NCI-H2107 (cell line): ENCODE measurements at regions not wholly inside any gene's neighbourhood (a gene's known extent, or its start where the extent isn't known, plus 50 kb on each side); places are given as distances from the start of the nearest gene placed in this dataset.
"Not testable (repeated sequence)": the region's sequence is repeated elsewhere in the genome, so short reads cannot be mapped to it uniquely, and the experiment has no call there.

Experiments
- DNase-seq: peaks from one replicate; lab custom pipeline; 2025; lab: John Stamatoyannopoulos, UW

DNA sequence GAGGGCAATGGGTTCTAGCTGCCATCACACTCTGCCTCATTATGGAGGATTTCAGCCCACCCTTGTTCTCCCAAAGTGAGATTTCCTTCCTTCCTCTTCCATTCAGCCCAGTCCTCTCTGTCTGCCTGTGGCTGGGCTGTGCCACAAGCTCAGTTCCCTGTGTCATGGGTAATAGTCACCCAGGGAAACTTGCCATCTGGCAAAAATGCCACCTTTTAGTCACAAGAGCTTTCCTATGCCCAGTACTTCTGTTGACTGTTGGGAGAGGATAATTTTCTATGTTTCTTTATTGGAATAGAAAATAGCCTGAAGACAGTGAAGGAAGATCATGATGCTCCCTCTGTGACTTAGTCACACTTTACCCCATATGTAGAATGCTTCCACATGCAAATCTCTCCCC, 71.4 kb downstream of the TLR4 start:
- DNase-seq, result no peak

DNA sequence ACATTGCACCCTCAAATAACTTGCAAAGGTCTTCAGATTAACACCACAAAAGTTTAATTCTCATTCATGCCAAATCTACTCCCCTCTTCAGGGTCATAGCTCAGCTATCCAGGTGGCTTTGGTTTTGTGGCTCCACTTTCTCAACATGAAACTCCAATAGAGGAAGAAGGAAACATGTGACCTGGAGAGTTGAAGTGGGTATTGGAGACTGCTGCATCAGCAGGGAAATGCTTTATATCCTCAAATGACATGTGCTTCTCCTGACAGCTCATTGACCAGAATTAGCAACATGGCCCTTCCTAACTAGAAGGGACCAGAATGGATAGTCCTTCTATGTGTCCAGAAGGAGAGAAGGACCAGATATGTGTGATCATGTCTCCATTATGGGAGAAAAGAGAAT, 73.6 kb downstream of the TLR4 start:
- DNase-seq, result no peak

DNA sequence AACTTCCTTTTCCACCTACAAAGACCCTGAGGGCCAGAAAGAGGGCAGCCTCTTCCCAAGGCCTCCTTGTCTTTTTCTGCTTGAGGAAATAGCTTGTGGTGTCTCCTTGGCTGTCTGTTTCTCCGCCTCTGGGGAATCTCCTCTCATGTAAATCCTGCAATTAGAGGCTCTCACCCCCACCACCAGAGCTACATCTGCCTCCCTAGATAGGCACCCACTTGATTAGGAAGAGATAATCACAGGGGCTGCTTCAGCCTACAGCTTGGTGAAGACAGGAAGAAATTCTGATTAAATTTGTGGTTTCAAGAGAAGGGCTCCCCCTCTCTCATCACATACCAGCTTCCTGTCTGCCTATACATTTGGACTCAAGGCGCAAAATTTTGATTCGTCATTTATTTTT, 75.6 kb downstream of the TLR4 start:
- no peak for DNase-seq

DNA sequence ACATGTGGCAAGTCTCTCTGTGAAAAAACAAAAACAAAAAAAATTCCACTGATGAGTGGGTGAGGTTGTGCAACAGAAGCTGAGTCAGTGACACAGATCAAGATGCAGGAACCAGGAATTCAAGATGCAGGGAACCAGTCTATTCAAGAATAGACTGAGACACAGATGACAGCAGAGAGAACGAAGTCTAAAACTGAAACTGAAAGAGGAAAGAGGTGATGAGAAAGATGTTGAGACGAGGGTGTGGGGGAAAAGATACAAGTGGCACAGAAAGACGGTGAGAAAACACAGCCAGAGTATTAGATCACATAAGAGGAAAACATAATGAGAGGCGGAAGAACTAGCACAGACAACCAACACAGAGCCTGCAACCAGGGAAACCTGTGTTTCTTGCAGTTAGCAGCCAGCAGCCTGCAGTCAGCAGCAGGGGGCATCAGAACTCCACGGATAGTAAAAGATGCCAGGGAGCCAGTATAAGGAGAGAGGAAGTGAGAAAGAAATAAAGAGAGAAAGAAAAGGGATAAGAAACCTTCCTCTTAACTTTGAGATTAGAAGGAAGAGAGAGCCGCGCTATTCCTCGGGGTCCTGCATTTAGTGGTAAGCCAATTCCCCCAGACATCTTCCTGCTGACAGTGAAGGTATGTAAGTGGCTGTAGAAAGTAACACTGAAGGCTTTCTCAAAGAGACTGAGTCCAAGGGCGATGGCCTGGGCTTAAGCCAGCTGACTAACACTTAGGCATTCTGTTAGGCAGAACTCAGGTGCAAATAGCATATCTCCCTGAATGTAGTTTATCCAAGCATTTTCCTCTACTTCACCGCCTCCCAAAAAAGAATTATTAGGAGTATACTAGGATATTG, 79.0 kb downstream of the TLR4 start:
- peak; percentile 45 for DNase-seq

DNA sequence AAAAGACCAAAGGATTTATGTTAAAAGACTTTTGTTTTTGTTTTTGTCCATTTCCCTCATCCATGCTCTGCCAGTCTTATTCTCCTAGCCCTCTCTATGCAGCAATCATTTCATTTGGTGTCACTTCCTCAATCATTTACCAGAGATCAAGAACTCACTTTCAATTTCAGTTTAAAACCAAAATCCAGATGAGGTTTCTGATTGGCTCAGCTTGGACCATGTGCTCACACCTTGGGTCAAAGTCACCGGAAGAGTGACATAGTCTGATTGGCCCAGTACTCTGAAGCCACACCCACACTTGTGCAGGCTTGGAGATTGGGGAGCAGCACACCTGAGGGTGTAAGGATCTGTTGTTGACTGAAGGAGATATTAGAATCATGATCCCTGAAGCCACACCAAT, 79.6 kb downstream of the TLR4 start:
- no peak for DNase-seq

DNA sequence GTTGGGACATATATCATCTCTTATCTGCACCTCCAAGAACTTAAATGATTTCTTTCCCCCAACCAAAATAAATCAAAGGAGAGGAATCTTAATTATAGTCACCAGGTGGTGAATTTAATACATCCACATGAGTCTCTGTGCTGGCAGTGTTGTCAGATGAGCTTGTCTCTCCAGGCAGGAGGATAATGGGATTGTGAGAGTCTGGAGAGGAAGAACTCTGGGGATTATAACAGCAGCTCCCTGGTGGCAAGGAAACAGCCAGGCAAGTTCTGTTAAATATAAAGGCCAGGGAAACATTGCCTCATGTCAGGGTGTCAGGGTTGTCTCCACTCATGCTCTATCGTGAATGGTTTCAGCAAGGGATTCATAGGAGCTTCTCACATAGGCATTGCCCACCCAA, 80.8 kb downstream of the TLR4 start:
- no peak for DNase-seq

DNA sequence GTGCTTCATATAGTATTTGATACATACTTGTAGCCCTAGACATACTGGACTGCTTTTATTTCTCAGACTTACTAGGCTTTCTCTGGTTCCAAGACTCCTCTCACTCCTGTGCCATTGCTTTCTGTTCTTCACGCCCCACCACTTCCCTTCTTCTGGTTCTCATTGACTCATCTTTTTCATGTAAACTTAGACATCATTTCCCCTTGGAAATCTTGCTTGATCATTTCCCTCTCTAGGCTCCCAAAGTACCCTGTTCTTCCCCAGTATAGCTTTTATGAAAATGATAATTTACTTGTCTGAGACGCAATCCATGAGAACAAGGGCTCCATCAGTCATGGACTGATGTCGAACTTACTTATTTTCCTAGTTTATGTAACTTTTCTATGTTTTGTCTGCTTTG, 83.5 kb downstream of the TLR4 start:
- no peak for DNase-seq

DNA sequence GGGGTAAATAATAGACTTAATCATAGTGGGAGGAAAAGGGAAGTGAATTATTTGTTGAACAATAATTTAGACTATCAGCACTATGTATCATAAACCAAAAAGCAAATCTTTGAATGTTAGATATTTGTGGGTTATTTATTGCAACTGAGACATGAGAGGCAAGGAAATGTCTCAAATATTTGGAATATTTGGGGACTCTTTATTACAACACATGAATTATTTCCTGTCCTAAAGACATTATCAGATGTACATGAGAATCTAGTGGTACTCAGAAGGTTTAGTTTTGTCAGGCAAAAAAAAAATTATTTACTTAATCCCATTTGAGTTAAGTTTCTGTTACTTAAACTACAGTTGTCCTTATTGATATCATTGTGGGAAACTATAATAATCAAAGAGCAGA, 91.1 kb downstream of the TLR4 start:
- DNase-seq, result no peak

DNA sequence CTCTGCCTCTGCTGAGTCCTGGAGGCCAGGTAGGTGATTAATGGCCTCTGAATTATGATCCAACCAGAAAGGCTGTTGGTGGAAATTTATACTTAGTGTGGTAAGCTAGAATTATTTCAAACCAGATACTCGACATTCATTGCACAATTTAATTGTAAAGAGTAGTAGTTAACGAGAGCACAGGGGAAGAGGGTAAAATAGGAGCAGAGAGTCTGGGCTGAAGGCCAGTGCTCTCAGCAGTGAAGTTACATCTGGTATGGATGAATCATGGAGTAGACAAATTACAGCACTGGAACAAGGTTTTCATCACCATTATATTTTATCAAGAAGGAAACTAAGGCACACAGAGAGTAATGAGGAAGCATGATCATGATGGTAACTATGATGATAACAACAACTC, 92.5 kb downstream of the TLR4 start:
- DNase-seq, result no peak

DNA sequence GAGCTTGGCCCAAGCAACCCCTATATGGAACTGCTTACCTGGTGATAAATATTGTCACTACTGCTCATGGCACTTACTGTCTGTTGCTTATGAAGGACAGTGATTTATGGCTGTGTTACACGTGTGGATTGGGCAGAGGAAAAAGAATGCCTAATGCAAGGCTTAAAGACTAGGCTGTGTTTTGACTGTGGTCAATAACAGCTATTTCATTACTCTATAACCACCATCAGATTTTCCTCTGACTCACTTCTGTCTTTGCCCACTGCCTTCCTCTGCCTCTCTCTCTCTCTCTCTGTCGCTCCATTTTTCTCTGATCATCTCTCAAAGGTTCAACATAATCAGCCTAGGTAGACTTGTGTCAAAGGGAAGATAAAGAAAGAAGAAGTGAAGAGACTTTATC, 96.2 kb downstream of the TLR4 start:
- no peak for DNase-seq

DNA sequence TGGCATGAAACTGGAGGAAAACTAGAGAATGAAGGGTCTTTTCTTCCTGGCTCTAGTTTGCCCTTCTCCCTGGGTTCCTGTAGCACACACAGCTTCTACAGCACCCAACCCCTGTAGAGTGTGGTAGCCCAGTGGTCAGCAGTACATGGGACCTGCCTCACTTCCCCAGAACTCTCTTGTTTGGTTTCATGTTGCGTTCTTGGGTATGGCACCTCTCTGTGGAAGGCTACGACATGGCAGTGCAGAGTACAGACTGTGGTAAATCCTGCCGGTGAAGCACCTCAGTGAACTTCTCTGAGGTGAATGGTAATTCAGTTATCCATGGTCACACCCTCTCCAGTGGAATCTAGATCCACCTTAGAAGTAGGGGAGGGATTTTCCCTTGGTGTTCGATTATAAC, 105.5 kb downstream of the TLR4 start:
- DNase-seq, result no peak

DNA sequence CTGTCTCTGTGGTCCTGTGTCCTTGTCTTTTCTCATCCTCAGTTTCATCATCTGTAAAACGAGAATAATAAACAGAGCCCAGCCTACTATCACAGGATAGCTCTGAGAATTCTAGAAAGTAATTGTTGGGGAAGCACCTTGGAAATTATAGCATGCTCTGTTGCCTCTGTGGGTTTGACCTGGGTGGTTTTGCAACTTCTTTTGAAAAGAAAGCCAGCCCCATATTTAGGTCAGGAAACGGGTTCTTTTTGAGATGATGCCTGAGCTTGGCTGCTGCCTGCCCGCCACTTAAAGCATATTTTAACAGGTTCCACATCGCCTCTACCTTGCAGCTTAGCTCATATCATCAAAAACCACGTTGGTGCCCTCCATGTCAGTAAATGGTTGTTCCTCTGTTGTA, 111.1 kb downstream of the TLR4 start:
- DNase-seq, result no peak

DNA sequence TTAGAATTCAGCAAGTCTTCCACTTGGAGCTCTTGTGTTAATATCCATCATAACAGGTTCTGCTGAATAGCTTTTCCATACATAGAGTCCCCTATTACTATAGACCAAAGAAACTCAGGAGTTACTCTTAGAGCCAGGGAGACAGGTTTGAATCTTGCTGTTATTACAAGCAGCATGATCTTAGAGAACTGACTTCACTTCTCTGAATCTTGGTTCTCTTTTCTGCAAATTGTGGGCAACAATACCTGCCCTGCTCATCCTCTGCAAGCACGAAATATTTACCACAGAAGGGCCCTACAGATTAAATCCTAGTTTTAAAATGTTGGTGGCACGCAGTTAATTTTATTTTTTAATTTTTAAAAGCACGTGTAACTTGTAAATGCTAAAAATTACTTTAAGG, 111.7 kb downstream of the TLR4 start:
- DNase-seq, result no peak

DNA sequence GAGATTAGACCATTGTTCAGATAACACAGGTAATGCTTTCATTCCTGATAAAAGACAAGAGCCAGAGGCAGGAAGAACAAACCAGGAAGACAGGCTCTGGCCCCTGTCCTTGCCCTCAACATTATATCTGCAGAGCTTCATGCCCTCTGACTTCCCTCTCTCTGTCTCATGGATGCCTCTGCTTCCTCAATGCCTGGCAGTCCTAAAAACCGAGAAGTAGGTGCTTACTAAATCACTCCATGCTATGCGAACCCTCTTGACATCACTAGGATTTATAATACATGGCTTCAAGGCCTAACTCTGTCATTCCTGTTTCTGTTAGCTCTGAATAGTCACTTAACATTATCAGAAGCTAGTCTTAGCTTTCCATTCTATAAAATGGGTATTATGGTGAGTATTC, 117.8 kb downstream of the TLR4 start:
- no peak for DNase-seq

DNA sequence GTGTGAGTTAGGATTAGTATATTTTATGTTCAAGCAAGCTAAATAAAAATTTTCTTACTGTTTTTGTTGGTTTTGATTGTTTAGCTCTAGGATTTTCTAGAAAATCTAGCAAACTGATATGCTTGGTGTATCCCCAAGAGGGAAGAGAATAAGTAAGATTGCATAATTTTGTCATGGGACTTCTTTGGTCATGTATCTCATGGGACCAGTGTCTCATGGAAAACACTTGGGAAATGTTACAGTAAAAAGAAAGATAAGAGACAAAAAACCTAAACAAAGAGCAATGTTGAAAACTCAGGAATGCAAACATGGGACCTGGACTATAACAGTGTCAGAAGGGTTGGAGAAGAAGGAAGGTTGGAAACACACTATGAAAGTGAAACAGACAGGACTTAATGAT, 119.4 kb downstream of the TLR4 start:
- no peak for DNase-seq

DNA sequence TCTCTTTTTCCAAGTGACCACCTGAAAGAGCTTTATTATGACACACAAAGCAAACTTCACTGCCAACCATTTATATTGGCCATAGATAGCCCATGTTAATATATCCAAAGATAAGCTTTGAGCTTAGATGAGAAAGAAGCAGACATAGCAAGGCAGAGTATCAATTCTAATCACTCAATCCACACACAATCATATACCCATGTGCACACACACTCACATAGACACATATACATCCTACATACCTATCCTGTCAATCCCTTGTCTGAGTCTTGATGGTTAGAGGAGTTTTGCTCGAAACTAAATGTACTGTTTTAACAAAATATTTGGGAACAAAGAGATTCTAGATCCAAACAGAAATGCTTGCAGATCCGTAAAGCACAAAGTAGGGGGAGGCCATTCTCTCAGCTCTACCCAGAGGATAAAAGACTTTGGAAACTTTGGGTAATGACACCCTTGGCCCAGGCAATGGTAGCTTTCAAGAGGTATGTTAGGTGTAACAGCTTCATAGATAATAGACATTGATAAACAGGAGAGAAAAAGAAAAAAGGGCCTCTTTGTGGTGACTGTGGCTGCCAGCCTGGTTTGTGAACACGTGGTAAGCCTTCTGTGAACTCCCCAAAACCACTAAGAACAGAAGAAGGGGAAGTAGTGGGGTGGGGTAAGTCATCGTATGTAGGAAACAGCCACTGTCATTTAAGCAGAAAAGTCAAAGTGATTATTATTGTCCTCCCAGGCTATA, 121.6 kb downstream of the TLR4 start:
- DNase-seq, result no peak

DNA sequence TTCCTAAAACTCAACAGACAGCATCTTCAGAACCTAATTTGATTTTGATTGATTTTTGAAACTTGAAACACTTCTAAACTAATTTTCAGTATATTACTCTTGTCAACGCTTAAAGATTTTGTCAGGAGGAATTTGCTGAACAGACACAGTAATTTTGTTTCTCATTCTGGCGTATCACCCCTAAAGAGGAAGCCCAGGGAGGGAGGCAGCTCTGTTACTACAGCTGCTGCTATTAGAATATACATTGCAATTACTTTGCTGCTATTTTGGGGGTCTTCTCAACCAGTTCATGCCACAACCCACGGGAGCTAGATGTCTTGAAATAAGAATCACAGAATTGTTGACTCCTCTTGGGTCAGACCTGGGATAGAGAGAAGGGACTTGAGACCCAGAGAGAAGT, 122.6 kb downstream of the TLR4 start:
- DNase-seq, result no peak

DNA sequence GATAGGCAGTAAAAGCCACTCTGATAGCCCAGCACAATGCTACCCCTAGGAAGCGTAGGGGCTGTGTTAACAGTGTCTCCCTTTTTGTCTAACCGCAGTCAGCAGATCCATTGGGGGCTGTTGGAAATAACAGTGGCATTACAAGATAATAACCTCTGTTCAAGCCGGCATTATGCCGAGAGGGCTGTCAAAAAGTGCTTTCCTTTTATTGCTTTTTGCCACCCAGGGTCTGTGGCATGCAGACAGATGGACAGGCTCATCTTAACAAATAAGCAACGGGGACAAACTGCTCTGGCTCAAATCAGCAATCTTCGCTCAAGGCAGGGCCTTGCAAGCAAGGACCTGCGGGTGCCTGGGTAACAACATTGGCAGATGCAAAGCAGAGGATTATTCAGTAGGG, 123.3 kb downstream of the TLR4 start:
- no peak for DNase-seq

DNA sequence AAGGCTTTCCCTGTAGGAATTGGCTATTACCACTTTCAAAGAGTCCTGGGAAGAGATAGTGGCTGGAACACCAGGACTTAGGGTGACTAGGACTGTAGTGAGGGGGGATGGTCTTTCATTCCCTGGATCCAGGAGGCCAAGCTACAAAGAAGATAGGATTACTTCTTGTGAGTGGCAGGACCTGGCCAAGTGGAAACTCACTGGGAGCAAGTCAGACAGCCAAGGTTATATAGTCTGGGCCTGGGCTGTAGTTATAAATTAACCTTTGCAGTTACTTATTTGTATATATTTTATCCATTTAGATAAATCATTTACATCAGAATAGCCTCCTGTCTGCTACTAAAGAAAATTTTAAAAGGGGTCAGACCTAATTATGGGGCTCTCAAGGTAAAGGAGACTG, 124.3 kb downstream of the TLR4 start:
- no peak for DNase-seq

DNA sequence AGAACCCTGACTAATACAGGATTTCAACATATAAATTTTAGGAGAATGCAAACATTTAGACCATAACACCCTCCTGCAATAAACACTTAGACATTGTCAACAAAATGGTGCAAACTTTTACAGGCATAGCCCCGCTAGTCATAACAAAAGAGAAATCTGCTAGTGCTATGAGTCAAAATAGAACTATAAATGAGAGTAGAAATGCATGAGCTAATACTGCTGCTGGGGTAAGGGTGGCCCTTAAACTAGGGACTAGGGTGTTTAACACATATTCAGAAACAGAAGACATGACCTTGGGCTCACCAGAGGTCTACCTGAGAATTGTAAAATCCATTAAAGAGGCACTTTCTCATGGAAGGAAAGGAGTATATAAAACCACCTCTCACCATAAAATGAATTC, 131.6 kb downstream of the TLR4 start:
- DNase-seq, result no peak

DNA sequence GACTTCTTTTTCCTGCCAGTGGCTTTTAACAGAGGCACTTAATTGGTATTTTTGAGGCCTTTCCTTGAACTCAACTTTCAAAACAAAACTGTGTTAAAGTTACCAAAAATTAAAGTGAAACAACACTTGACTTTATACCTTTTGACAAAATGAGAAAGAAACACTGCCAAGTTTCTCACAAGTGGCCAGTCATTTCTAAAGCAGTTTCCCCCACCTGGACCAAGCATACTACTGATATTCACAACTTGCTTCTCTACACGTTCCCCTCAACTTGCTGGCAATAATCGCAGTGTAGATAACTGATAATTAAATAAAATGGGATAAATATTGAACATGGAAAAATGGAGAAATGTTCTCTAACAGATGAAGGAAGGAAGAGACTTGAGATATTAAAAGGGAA, 135.7 kb downstream of the TLR4 start:
- DNase-seq, result no peak

DNA sequence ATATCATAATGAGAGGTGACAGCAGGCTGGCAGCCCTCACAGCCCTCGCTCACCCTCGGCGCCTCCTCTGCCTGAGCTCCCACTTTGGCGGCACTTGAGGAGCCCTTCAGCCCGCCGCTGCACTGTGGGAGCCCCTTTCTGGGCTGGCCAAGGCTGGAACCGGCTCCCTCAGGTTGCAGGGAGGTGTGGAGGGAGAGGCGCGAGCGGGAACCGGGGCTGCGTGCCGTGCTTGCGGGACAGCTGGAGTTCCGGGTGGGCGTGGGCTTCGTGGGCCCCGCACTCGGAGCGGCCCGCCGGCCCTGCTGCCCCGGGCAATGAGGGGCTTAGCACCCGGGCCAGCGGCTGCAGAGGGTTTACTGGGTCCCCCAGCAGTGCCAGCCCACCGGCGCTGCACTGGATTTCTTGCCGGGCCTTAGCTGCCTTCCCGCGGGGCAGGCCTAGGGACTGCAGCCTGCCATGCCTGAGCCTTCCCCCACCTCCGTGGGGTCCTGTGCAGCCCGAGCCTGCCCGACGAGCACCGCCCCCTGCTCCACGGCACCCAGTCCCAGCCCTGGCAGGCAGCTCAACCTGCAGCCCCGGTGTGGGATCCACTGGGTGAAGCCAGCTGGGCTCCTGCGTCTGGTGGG, 147.7 kb downstream of the TLR4 start:
- DNase-seq, result not testable (repeated sequence)

DNA sequence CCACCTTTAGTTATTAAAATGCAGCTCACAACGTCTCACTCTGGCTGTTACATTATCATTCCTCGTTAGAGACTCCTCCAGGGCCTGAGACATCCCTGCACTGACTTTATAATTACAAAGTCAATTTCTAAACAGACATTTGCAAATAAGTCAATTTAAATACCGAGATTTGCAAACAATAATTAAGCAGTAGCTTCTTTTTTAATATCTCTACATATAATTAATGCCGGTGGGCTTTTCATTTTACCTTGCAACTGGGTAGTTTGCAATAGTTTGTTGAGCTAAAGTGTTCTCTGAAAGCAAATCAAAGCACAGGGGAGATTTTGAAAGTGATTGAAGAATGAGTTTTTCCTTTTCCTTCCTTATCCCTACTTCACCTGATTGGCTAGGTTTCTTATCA, 154.4 kb downstream of the TLR4 start:
- DNase-seq, result no peak
